Liver (tissue), 8 donors: ENCODE measurements at regions not wholly inside any gene's neighbourhood (a gene's known extent, or its start where the extent isn't known, plus 50 kb on each side); places are given as distances from the start of the nearest gene placed in this dataset.

ENCODE experiments used
- DNase-seq: peaks from one replicate; pipeline ENCODE4 v3.0.0-alpha.2; 2017; ENCODE audit warnings: low spot score
- H3K27ac ChIP-seq, 2 donors: one replicate each; pipeline ENCODE4 v1.7.0; 2013; ENCODE audit warnings: inconsistent platforms in 2 of 2, low read length in 2 of 2, control low read depth in 1 of 2, low read depth in 1 of 2, mild to moderate bottlenecking in 1 of 2
- H3K27me3 ChIP-seq, 4 donors: one replicate each; pipeline versions ENCODE4 v1.6.1 to v1.7.0; 2013; ENCODE audit warnings: low read length in 3 of 4, inconsistent platforms in 1 of 4, mild to moderate bottlenecking in 1 of 4, moderate library complexity in 1 of 4; ENCODE audit not compliant: control insufficient read depth in 4 of 4, insufficient read depth in 4 of 4
- H3K36me3 ChIP-seq, 4 donors: one replicate each; pipeline versions ENCODE4 v1.6.1 to v1.7.0; 2013; ENCODE audit warnings: low read length in 3 of 4, mild to moderate bottlenecking in 3 of 4, low read depth in 1 of 4, moderate library complexity in 1 of 4; ENCODE audit not compliant: control insufficient read depth in 4 of 4, insufficient read depth in 3 of 4
- H3K4me1 ChIP-seq, 4 donors: one replicate each; pipeline versions ENCODE4 v1.6.1 to v1.7.0; 2013; ENCODE audit warnings: low read length in 3 of 4, mild to moderate bottlenecking in 3 of 4, moderate library complexity in 1 of 4; ENCODE audit not compliant: control insufficient read depth in 4 of 4, insufficient read depth in 4 of 4
- H3K4me3 ChIP-seq, 3 donors: one replicate each; pipeline versions ENCODE4 v1.6.1 to v1.7.0; 2013; ENCODE audit warnings: low read length in 3 of 3, control low read depth in 1 of 3, low read depth in 1 of 3, mild to moderate bottlenecking in 1 of 3
- H3K9ac ChIP-seq, 2 donors: one replicate each; pipeline ENCODE4 v1.7.0; 2013; ENCODE audit warnings: low read length in 2 of 2, mild to moderate bottlenecking in 2 of 2, moderate library complexity in 2 of 2, control low read depth in 1 of 2, low read depth in 1 of 2
- H3K9me3 ChIP-seq, 4 donors: one replicate each; pipeline versions ENCODE4 v1.6.1 to v1.7.0; 2013; ENCODE audit warnings: low read length in 3 of 4; ENCODE audit not compliant: control insufficient read depth in 4 of 4
- EGR1 ChIP-seq, 2 donors: IDR thresholded peaks; 2 replicates each; pipeline ENCODE4 v1.6.1; 2016 to 2018; ENCODE audit warnings: antibody characterized with exemption in 2 of 2, low read depth in 2 of 2
- GABPA ChIP-seq, 2 donors: IDR thresholded peaks in 1 of 2; conservative IDR thresholded peaks in 1 of 2; 2 replicates each; pipeline ENCODE4 v1.6.1; 2016; ENCODE audit warnings: antibody characterized with exemption in 2 of 2, mild to moderate bottlenecking in 1 of 2, moderate library complexity in 1 of 2
- HNF4A ChIP-seq, 2 donors: conservative IDR thresholded peaks; 2 replicates each; pipeline ENCODE4 v1.6.1; 2016; ENCODE audit warnings: antibody characterized with exemption in 2 of 2, mild to moderate bottlenecking in 2 of 2
- JUND ChIP-seq, 2 donors: IDR thresholded peaks; 2 replicates each; pipeline ENCODE4 v1.6.1; 2016; ENCODE audit warnings: antibody characterized with exemption in 2 of 2
- MAX ChIP-seq: IDR thresholded peaks from 2 replicates; pipeline ENCODE4 v1.6.1; 2016; ENCODE audit warnings: antibody characterized with exemption
- NR2F2 ChIP-seq: IDR thresholded peaks from 2 replicates; pipeline ENCODE4 v1.6.1; 2016; ENCODE audit warnings: antibody characterized with exemption
- SP1 ChIP-seq: IDR thresholded peaks from 2 replicates; pipeline ENCODE4 v1.6.1; 2018; ENCODE audit warnings: antibody characterized with exemption, mild to moderate bottlenecking
- TAF1 ChIP-seq: conservative IDR thresholded peaks from 2 replicates; pipeline ENCODE4 v1.6.1; 2016; ENCODE audit warnings: antibody characterized with exemption, mild to moderate bottlenecking
- WGBS: extraction: QIAGEN DNeasy Blood & Tissue Kit; methylation state at CpG from one replicate; pipeline ENCODE4 v1.1.7; 2013; 5-methylcytosine and 5-hydroxymethylcytosine counted together
- TF ChIP-seq, protein P1 (sequence below): fragments of 150-350 bp; IDR thresholded peaks from 2 replicates; pipeline ENCODE4 v1.5.1; 2017; ENCODE audit warnings: improper control_type of control experiment, low read depth, low read length; ENCODE audit not compliant: missing input control
- TF ChIP-seq, protein P2 (sequence below): IDR thresholded peaks from 2 replicates; pipeline ENCODE4 v1.6.1; 2016; ENCODE audit warnings: antibody characterized with exemption, mild to moderate bottlenecking
- donor health status: healthy.
- donor health status: healthy.
- donor health status: healthy.
- donor health status: healthy.
- donor health status: healthy.

- no peak for DNase-seq
- Histone ChIP-seq H3K27ac (no peak overlapping the region), H3K36me3 (no peaks in the 10 kb centered on the region), H3K27me3 (peaks cover 0 to 3% (median 0%) of the 10 kb centered on the region in 4 donors), H3K9me3 (no peaks in the 10 kb centered on the region), H3K9ac (no peak overlapping the region), H3K4me1 (no peaks in the 10 kb centered on the region), H3K4me3 (no peak overlapping the region)
- TF ChIP-seq GABPA (IDR thresholded peaks at IDR 0.05 in 1 of 2, conservative IDR thresholded peaks at IDR 0.05 in 1 of 2) = no peak
- no peak for TF ChIP-seq EGR1 (IDR thresholded peaks at IDR 0.05; ENCODE audit: low read depth in 2 of 2)
- TF ChIP-seq HNF4A (conservative IDR thresholded peaks at IDR 0.05) = no peak
- no peak for TF ChIP-seq JUND (IDR thresholded peaks at IDR 0.05)
- TF ChIP-seq NR2F2 = no peak
- TF ChIP-seq, protein P1, sequence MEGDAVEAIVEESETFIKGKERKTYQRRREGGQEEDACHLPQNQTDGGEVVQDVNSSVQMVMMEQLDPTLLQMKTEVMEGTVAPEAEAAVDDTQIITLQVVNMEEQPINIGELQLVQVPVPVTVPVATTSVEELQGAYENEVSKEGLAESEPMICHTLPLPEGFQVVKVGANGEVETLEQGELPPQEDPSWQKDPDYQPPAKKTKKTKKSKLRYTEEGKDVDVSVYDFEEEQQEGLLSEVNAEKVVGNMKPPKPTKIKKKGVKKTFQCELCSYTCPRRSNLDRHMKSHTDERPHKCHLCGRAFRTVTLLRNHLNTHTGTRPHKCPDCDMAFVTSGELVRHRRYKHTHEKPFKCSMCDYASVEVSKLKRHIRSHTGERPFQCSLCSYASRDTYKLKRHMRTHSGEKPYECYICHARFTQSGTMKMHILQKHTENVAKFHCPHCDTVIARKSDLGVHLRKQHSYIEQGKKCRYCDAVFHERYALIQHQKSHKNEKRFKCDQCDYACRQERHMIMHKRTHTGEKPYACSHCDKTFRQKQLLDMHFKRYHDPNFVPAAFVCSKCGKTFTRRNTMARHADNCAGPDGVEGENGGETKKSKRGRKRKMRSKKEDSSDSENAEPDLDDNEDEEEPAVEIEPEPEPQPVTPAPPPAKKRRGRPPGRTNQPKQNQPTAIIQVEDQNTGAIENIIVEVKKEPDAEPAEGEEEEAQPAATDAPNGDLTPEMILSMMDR = no peak
- no peak for TF ChIP-seq SP1
- TF ChIP-seq, protein P2, sequence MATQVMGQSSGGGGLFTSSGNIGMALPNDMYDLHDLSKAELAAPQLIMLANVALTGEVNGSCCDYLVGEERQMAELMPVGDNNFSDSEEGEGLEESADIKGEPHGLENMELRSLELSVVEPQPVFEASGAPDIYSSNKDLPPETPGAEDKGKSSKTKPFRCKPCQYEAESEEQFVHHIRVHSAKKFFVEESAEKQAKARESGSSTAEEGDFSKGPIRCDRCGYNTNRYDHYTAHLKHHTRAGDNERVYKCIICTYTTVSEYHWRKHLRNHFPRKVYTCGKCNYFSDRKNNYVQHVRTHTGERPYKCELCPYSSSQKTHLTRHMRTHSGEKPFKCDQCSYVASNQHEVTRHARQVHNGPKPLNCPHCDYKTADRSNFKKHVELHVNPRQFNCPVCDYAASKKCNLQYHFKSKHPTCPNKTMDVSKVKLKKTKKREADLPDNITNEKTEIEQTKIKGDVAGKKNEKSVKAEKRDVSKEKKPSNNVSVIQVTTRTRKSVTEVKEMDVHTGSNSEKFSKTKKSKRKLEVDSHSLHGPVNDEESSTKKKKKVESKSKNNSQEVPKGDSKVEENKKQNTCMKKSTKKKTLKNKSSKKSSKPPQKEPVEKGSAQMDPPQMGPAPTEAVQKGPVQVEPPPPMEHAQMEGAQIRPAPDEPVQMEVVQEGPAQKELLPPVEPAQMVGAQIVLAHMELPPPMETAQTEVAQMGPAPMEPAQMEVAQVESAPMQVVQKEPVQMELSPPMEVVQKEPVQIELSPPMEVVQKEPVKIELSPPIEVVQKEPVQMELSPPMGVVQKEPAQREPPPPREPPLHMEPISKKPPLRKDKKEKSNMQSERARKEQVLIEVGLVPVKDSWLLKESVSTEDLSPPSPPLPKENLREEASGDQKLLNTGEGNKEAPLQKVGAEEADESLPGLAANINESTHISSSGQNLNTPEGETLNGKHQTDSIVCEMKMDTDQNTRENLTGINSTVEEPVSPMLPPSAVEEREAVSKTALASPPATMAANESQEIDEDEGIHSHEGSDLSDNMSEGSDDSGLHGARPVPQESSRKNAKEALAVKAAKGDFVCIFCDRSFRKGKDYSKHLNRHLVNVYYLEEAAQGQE = no peak
- no peak for TF ChIP-seq MAX
- 30% methylated on average over 1 of the region's 1 CpG for WGBS
Observed at GRCh38 chr5:141735823-141736222, 53.8 kb upstream of the ARAP3 start.

DNA sequence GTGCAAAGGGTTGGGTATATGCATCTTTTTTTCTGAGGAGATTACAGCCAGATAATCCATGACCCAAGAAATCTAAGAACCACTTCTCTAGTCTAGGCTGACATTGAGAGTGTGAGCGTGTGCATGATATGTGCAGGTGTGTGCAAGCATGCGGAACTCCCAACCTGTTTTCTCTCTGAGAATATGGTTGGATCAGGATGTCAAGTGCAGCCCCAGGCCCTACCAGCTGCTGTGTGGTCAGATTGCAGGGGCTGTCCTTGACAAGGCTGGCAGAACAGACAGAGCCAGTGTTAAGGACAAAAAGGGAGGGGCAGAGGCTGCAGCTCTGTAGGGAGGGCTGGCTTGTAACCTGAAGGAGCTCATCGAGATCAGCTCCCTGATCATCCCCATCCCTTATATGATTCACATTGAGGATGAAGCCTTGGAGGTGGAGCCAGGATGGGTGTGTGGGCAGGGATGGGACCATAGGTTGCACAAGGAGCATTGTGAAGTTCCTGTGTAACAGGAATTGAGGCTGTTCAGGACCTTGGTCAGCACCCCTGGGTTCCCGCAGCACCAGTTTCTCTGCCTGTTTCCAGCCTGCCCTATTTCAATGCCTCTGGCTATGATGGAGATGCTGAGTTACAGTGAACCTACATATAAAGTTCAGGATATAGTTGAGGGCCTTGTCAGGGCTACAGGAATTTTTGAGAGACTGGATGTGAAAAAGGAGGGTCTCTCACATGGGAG lies 52.6 kb upstream of the ARAP3 start:
- Histone ChIP-seq H3K27ac (no peak overlapping the region), H3K27me3 (peaks cover 0 to 3% (median 0%) of the 10 kb centered on the region in 4 donors), H3K36me3 (no peaks in the 10 kb centered on the region), H3K9me3 (no peaks in the 10 kb centered on the region), H3K9ac (no peak overlapping the region), H3K4me1 (no peaks in the 10 kb centered on the region), H3K4me3 (no peak overlapping the region)
- DNase-seq = peak; percentile 48
- WGBS = 52% methylated on average over 4 of the region's 4 CpGs
- TF ChIP-seq TAF1 = no peak
- TF ChIP-seq, protein P2 = peak; percentile 99
